NCI-H2107 (cell line): ENCODE measurements at regions not wholly inside any gene's neighbourhood (a gene's known extent, or its start where the extent isn't known, plus 50 kb on each side); places are given as distances from the start of the nearest gene placed in this dataset.
"Not testable (repeated sequence)": the region's sequence is repeated elsewhere in the genome, so short reads cannot be mapped to it uniquely, and the experiment has no call there.

ENCODE experiments used
- DNase-seq: peaks from one replicate; lab custom pipeline; 2025; lab: John Stamatoyannopoulos, UW

DNA sequence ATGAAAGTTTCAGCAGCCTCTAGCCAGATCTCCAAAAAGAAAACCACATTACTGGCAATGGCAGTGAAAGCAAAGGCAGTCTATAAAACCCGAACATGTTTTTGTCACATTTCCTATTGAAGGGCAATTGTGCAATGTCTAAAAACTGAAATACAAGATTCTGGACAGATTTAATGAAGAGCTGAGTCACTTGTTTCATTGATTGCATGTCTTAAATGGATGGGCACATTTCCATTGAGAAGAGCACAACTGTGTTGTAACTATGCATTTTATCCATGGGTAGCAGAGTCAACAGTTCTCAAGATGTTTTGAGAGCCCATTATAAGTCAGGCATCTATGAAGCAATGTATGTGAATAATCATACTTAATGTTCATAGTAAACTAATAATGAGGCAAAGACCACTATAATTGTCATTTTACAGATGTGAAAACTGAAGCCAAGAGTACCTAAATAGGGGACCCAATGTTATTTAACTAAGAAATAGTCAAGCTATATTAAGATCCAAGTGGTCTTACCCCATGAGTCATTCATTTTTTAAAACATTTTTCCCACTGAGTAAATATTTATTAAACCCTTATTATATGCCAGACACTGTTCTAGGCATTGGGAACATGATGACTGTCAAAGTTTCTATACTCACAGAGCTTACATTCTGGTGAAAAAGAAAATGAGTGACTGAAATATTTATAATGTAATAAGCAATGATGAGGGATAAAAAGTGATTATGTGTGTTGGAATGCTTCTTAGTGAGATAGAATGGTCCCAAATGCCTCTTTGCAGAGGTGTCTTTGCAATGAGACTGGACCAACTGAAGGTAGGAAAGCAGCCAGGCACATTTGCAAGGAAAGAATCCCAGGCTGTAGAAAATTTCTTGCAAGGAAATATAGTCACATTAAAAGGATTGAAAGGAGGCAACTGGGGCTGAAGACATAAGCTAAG, 818.9 kb upstream of the ACVR2A start:
- DNase-seq = no peak

- no peak for DNase-seq
These were observed 825.5 kb upstream of the ACVR2A start for GRCh38 chr2:147019311-147019710.

DNA sequence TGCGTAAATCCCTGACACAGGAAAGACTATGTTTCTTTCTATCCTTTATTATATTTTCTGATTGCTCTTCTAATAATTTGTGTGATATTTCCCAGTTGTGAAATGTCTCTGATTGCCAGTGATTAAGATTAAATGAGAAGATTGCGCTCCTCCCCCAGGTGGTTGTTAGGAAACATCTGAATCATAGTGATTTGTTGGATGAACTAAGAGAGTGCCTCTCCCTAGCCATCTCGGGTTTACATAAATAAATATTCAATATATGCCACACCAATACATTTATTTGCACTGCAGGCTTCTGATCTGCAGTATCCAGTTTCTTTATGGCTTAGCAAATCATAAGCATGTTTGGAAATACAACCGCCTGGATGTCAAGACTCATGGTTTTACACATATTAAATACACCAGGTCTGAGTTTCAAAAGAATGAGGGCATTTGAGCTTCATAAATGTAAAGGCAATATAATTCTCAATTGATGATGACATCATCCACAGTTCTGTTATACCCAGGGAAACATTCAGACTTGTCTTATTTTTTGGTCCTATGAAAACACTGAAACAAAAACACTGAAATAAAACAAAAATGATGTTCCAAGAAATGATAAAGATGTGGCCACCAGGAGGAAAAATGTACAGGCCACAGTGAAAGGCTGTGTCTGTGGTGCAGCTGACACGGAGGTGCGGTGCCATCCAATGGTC, 826.7 kb upstream of the ACVR2A start:
- no peak for DNase-seq

GRCh38 chr2:147016181-147016580, 828.6 kb upstream of the ACVR2A start:
- no peak for DNase-seq

DNA sequence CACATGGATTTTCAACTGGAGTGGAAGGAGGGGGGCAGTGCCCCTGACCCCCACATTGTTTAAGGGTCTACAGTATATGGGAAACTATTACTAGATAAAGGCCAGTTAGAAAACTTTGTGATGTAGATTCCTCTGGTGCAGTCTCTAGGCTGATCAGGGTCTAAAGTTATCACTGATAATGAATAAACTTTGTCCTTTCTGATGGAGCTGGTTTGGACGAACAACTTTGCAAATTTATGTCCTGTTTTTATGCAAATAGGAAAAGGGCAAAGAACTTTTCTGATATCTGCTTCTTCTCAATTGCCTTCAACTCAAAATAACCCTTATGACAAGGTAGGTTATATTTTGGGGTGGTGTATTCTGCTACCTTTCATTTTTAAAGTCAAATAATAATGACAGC, 829.2 kb upstream of the ACVR2A start:
- DNase-seq = no peak

DNA sequence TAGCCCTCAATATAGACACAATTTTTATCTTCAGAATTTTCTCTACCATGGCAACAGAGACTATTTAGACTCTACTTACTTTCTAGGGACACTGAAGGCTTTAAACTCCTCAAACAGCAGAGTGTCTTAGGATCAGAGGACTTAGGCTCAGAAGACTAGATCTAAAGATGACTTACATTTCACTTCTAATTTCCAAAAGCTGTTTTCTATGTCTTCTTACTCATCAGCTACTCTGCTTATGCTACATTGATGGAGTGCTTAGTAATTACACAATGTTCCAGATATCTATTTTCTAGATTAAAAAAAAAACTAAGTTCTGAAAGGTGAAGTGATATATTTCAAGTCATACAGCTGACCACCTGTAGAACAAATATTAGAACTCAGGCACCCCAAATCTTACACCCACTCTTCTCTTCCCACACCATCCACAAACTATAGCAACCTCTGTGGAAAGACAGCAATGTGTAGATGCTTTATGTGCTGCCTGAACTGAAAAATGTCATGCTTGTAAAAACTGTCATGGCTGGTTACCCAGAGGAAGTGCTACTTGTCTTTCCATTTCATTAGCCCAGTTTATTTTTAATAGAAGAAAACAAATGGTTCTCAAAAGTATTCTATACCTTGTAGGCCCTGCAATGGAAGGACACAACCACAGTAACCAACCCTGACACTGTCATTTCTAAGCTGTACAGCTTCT, 831.0 kb upstream of the ACVR2A start:
- no peak for DNase-seq

DNA sequence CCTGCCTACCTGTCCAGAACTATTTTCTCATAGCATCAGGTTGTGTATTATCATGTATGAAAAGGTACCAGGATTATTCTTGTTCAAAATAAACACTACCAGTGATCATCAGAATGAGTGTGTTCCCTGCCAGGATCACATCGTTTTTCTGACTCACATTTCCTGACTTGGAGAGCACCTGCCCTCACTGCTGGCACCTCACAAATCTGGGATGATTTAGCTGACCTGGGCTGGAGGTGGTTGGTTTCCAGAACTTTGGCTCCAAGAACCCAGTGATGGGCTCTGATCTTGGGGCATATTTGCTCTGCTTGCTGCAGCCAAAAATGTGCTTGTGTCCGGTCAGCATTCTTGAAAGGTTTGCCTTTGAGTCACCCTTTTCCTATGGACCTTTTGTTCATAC, 836.3 kb upstream of the ACVR2A start:
- DNase-seq = no peak

- no peak for DNase-seq
These were observed 838.1 kb upstream of the ACVR2A start for GRCh38 chr2:147006736-147007141.

DNA sequence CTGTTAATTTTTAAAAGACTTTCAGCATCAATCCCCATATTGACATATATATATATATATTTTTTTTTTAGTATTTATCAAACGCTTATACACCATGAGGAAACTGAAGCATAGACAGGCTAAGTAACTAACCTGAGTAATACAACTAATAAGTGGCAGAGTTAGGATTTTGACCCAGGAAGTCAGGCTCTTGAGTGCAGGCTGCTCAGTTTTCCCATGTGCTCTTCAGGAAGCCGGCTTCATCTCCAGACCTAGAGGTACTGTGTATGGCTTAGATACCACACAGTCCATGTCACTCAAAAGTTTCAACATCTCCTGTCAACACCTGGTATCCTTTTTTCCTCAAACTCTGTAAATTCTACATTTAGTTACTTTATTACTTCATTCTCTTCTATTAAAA, 841.7 kb upstream of the ACVR2A start:
- DNase-seq = no peak

DNA sequence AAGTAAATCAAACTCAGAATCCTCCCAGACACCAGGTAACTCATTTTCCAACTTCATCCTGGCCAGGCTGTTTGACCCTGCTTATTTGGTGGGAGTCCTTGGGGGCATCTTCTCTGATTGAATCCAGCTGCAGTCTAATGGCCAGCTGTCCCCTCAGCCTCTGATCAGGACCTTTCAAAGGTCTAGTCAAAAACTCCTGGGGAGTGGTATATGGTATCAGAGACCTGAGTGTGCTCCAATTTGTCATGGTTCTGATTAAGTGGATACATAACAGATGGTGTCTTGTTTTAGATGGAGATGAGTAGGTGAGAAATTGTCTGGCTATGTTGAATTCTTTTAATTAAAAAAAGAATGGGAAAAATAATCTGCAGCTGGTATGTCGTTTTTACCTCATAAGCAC, 842.6 kb upstream of the ACVR2A start:
- no peak for DNase-seq

DNA sequence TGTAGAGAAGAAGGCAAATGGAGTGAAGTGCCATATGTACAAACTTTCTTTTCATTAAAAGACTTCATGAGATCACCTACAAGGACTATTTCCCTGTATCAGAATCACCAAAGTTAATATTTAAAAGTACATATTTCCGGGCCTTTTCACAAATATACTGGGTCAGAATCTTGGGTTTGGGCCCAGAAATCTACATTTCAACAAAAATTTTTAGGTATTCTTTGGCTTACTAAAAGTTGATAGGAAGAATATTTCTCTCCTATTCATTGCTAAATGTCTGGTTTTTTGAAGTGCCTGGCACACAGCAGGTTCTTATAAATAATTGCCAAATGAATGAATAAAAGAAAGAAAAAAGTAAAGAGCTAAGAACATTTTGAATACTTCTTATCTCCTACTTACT, 843.8 kb upstream of the ACVR2A start:
- DNase-seq = no peak

GRCh38 chr2:147000151-147000550, 844.7 kb upstream of the ACVR2A start:
- DNase-seq = not testable (repeated sequence)

GRCh38 chr2:146997945-146998344, 846.9 kb upstream of the ACVR2A start:
- DNase-seq = no peak

DNA sequence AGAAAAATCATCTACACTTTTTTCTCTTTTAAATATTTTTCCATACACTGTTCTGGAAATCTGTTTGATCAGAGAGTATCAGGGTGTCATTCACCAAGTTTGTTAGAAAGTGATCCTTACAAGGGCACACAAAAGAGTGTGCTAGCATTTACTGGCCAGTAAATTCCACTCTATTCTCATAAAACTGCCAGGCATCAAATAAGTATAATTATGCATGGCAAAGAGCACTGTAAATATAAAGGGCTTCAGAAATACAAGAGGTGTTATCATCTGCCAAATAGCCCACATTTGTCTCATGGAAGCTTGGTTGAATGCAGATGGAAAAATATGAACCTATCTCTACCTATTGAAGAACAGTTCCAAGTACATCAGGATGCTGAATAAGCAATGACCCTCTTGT, 847.3 kb upstream of the ACVR2A start:
- DNase-seq = no peak

- DNase-seq = no peak
These were observed 850.6 kb upstream of the ACVR2A start for GRCh38 chr2:146994246-146994645.

DNA sequence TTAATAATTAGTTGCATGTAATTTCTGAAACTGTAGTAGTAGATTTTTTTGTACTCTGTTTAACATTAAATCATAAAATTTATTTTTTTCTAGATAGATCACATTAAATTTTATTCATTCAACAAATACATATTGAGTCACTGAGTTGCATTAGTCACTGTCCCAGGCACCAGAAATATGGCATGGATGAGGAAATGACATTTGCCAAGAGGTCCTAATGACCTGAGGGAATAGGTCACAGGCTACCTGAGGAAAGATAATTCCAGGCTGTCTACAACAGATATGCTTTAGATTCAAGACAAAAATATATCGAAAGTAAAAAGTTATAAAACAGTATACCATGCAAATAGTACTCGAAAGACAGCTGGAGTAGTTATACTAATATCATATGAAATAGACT, 852.4 kb upstream of the ACVR2A start:
- DNase-seq = no peak

DNA sequence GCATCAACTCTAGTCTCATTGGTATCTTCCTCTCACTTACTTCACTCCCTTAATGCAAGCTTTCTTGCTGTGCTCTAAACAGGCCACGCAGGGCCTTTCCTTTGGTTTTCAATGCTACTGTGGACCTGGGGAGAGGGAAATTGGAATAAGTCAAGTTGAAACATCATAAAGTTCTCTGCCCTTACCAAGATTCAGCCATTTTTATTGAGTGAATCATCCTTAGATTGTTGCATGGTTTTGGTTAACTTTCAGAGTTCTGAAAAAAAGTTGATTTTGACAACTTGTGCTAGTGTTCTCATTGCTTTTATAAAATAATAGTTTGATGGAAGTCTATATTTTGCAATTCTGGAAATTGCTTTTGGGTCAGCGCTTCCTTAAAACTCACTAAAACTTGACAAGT, 852.8 kb upstream of the ACVR2A start:
- DNase-seq = no peak

DNA sequence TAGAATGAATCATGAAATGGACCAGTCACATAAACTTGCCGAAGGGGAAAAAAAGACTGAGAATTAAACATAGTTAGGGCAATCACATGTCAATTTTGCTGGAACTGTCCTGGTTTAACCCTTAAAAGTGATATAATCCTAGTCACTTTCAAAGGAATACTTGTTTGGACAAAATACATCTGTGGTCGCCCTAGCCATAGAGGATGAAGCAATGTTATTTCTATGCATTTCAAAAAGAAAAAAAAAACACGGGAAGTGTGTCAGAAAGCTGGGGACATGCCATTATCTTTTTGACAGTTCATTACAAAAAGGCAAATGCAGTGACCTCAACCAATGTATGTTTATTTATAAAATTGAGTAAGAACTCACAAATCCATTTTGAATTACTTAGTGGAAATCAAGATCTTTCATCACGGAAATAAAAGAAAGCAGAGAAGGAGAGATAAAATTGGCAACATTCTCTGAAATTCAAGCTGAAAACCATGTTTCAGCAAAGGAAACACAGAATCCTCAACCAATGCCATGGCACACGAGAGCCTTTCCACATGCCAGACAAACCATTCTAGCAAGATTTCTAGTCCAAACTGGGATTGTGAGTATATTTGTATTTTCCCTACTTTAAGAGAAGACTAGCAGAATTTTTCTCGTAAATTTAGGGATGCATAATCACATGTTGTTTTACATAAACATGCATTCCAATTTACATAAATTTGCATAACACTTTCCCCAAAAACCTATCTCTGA, 854.3 kb upstream of the ACVR2A start:
- DNase-seq = no peak

GRCh38 chr2:146989741-146990140, 855.1 kb upstream of the ACVR2A start:
- DNase-seq = no peak

GRCh38 chr2:146987996-146988395, 856.8 kb upstream of the ACVR2A start:
- DNase-seq = no peak

DNA sequence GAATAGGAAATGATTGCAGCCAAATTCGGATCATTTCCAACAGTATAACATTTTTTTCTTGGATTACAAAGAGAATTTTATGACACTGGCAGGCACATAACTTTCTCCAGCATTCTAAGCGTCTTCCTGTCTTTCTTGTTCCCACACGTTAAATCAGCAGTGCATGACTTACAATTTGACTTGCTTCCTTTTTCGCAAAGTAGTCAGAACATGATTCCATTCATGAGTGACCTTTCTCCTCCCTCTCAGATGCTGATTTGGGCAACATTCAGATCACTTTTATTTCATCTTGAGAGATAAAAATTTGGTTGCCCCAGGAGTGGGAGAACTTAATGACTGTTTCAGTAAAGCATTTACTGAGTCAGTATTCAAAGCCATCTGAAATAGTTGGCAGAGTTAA, 858.7 kb upstream of the ACVR2A start:
- DNase-seq = no peak

DNA sequence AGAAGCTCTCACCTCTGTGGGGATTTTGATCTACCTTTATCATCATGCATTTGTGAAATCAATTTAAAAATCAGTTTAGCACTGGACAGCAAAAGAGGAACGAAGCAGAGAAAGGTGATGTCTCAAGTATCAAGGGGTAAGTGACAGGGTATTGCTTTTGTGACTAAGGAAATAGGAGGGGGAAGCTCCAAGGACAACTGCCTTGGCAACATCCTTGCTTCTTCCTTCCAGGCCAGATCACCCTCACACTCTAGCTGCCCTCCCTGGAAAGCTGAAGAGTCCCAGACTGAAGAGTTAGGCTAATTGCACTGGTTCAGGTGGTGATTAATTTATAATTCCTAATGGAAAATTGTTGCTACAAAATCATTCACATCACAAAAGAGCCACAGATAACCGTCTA, 859.1 kb upstream of the ACVR2A start:
- DNase-seq = no peak
